Mesendoderm (in vitro differentiated cells): ENCODE measurements at regions not wholly inside any gene's neighbourhood (a gene's known extent, or its start where the extent isn't known, plus 50 kb on each side); places are given as distances from the start of the nearest gene placed in this dataset.

Experiments
- DNase-seq: peaks from one replicate; pipeline ENCODE4 v3.0.0; 2013
- H2AK5ac ChIP-seq: 2 replicates; pipeline ENCODE4 v1.6.1; 2013; ENCODE audit warnings: low read length, inconsistent platforms
- H2BK120ac ChIP-seq: 2 replicates; pipeline ENCODE4 v1.6.1; 2013; ENCODE audit warnings: low read depth, mild to moderate bottlenecking, low read length, moderate library complexity, mixed read lengths
- H2BK15ac ChIP-seq: replicated peaks from 2 replicates; pipeline ENCODE4 v1.6.1; 2013; ENCODE audit warnings: low read depth, mild to moderate bottlenecking, moderate library complexity
- H2BK5ac ChIP-seq: 2 replicates; pipeline ENCODE4 v1.6.1; 2013; ENCODE audit warnings: low read length, inconsistent platforms
- H3K18ac ChIP-seq: 2 replicates; pipeline ENCODE4 v1.6.1; 2013; ENCODE audit warnings: mild to moderate bottlenecking, low read length, mixed read lengths
- H3K23ac ChIP-seq: one replicate; pipeline ENCODE4 v1.6.1; 2013; ENCODE audit warnings: low read length
- H3K27ac ChIP-seq: 2 replicates; pipeline ENCODE4 v1.5.1; 2013; ENCODE audit warnings: low read depth, mild to moderate bottlenecking, inconsistent platforms, low read length, moderate library complexity
- H3K27me3 ChIP-seq: 2 replicates; pipeline ENCODE4 v1.6.1; 2013; ENCODE audit warnings: low read length, control low read depth, mild to moderate bottlenecking, inconsistent platforms; ENCODE audit not compliant: insufficient read depth, poor library complexity
- H3K36me3 ChIP-seq: 2 replicates; pipeline ENCODE4 v1.6.1; 2013; ENCODE audit warnings: low read length, inconsistent platforms; ENCODE audit not compliant: control insufficient read depth, insufficient read depth
- H3K4ac ChIP-seq: one replicate; pipeline ENCODE4 v1.6.1; 2013; ENCODE audit warnings: low read depth, mild to moderate bottlenecking, low read length, moderate library complexity
- H3K4me1 ChIP-seq: 2 replicates; pipeline ENCODE4 v1.6.1; 2013; ENCODE audit warnings: low read depth, low read length, inconsistent platforms; ENCODE audit not compliant: control insufficient read depth
- H3K4me2 ChIP-seq: 2 replicates; pipeline ENCODE4 v1.6.1; 2013; ENCODE audit warnings: low read length
- H3K4me3 ChIP-seq: 2 replicates; pipeline ENCODE4 v1.5.1; 2013; ENCODE audit warnings: mild to moderate bottlenecking, low read length
- H3K56ac ChIP-seq: one replicate; pipeline ENCODE4 v1.6.1; 2013; ENCODE audit warnings: low read length
- H3K79me1 ChIP-seq: 2 replicates; pipeline ENCODE4 v1.6.1; 2013; ENCODE audit warnings: low read length, inconsistent platforms
- H3K79me2 ChIP-seq: 2 replicates; pipeline ENCODE4 v1.6.1; 2013; ENCODE audit warnings: mild to moderate bottlenecking, low read length; ENCODE audit not compliant: control insufficient read depth, insufficient read depth
- H3K9ac ChIP-seq: 2 replicates; pipeline ENCODE4 v1.6.1; 2013; ENCODE audit warnings: low read length, inconsistent platforms
- H4K5ac ChIP-seq: one replicate; pipeline ENCODE4 v1.6.1; 2013; ENCODE audit warnings: low read length
- H4K8ac ChIP-seq: one replicate; pipeline ENCODE4 v1.6.1; 2013; ENCODE audit warnings: low read depth, mild to moderate bottlenecking, control low read depth, low read length, moderate library complexity
- WGBS: extraction: QIAGEN DNeasy Blood & Tissue Kit; methylation state at CpG from one replicate; pipeline ENCODE4 v1.1.7; 2013; ENCODE audit warnings: low lambda C conversion rate, missing lambda C conversion rate; ENCODE audit not compliant: insufficient coverage; ENCODE audit errors: extremely low coverage; 5-methylcytosine and 5-hydroxymethylcytosine counted together

GRCh38 chr13:84630476-84630875 is 748.2 kb upstream of the SLITRK1 start:
- no peak overlapping the region for H3K9ac ChIP-seq
- DNase-seq = no peak
- no peak overlapping the region for H2AK5ac ChIP-seq
- H3K4me3 ChIP-seq = no peak overlapping the region
- H3K27ac ChIP-seq = no peak overlapping the region
- H3K27me3 ChIP-seq = no peaks in the 10 kb centered on the region
- no peak overlapping the region for H4K5ac ChIP-seq
- no peak overlapping the region for H4K8ac ChIP-seq
- no peak overlapping the region for H2BK120ac ChIP-seq
- no peak overlapping the region for H2BK5ac ChIP-seq
- no peak overlapping the region for H3K4ac ChIP-seq
- H3K79me2 ChIP-seq = no peaks in the 10 kb centered on the region
- H3K4me1 ChIP-seq = no peaks in the 10 kb centered on the region
- no peak overlapping the region for H2BK15ac ChIP-seq
- H3K36me3 ChIP-seq = no peaks in the 10 kb centered on the region
- H3K23ac ChIP-seq = no peak overlapping the region
- H3K18ac ChIP-seq = no peak overlapping the region
- H3K4me2 ChIP-seq = no peak overlapping the region
- H3K79me1 ChIP-seq = no peaks in the 10 kb centered on the region
- no CpG with 5 or more reads among the region's 3 CpGs for WGBS
- no peak overlapping the region for H3K56ac ChIP-seq

DNA sequence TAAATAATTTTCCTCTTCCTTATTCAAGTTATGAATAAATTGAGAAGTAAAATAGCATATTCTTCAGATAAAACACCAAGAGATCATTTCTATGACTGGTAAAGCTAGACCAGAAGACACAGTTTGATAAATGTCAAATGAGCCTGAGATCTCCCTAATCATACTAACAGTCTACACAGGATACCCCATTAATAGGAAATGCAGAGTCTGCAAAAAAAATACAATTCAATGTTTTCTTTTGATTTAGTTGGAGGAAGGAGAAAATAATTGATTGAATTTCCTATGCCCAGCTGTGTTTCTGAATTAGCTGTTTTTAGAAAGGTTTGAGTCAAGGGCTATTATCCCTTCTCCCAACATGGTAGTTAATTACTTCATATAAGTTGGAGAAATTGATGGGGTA is 734.6 kb upstream of the SLITRK1 start:
- no peak overlapping the region for H3K4me2 ChIP-seq
- no peak overlapping the region for H3K4me3 ChIP-seq
- H3K23ac ChIP-seq = no peak overlapping the region
- no peak overlapping the region for H3K18ac ChIP-seq
- DNase-seq = no peak
- no peak overlapping the region for H3K9ac ChIP-seq
- H3K27ac ChIP-seq = no peak overlapping the region
- no peak overlapping the region for H3K4ac ChIP-seq
- no peaks in the 10 kb centered on the region for H3K79me2 ChIP-seq
- no peaks in the 10 kb centered on the region for H3K36me3 ChIP-seq
- H3K56ac ChIP-seq = no peak overlapping the region
- no peak overlapping the region for H2AK5ac ChIP-seq
- no peak overlapping the region for H4K5ac ChIP-seq
- H2BK120ac ChIP-seq = no peak overlapping the region
- no peaks in the 10 kb centered on the region for H3K4me1 ChIP-seq
- no peaks in the 10 kb centered on the region for H3K79me1 ChIP-seq
- no peak overlapping the region for H2BK5ac ChIP-seq
- no peak overlapping the region for H2BK15ac ChIP-seq
- H4K8ac ChIP-seq = no peak overlapping the region
- H3K27me3 ChIP-seq = no peaks in the 10 kb centered on the region

GRCh38 chr13:84609716-84610115 is 727.4 kb upstream of the SLITRK1 start:
- Histone ChIP-seq H2AK5ac (no peak overlapping the region), H2BK15ac (no peak overlapping the region), H3K36me3 (no peaks in the 10 kb centered on the region), H3K23ac (no peak overlapping the region), H3K4me3 (no peak overlapping the region), H2BK5ac (no peak overlapping the region), H3K4me2 (no peak overlapping the region), H4K5ac (no peak overlapping the region), H4K8ac (no peak overlapping the region), H3K27me3 (no peaks in the 10 kb centered on the region), H3K4ac (no peak overlapping the region), H3K79me1 (no peaks in the 10 kb centered on the region), H3K4me1 (no peaks in the 10 kb centered on the region), H3K18ac (no peak overlapping the region), H3K9ac (no peak overlapping the region), H3K56ac (no peak overlapping the region), H2BK120ac (no peak overlapping the region), H3K27ac (no peak overlapping the region), H3K79me2 (no peaks in the 10 kb centered on the region)
- DNase-seq = no peak
- no CpG with 5 or more reads among the region's 1 CpG for WGBS

DNA sequence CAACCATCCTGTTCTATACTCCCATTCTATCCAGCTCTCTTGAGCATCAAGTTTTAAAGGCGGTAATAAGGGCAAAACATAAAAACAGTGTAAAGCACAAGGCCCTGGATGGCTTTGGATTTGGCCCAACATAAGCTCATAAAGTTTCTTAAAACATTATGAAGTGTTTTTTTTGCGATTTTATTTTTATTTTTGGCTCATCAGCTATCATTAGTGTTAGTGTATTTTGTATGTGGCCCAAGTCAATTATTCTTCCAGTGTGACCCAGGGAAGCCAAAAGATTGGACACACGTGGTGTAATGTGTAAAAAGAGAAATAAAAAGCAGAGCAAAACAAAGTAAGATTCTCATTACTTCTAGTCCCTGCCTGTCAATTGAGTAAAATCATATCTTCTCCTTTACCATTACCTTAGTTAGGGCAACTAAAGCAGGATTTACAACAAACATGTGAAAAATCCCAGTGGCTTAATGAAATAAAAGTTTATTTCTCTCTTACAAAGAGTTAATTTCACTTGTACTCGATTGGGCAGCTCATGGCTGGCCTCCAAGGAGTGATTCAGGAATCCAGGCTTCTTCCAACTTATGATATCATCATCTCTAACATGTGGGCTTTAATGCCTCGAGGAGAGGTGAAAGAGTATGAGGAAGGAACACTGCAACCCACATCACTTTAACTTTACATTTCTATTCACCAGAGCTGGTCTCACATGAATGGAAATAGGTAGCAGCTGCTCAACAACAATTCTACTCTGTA is 725.2 kb upstream of the SLITRK1 start:
- Histone ChIP-seq H3K79me2 (no peaks in the 10 kb centered on the region), H3K36me3 (no peaks in the 10 kb centered on the region), H3K79me1 (no peaks in the 10 kb centered on the region), H3K23ac (no peak overlapping the region), H3K4me1 (no peaks in the 10 kb centered on the region), H3K9ac (no peak overlapping the region), H3K4me3 (no peak overlapping the region), H3K4me2 (no peak overlapping the region), H3K27me3 (no peaks in the 10 kb centered on the region), H2AK5ac (no peak overlapping the region), H3K27ac (no peak overlapping the region), H4K5ac (no peak overlapping the region), H3K56ac (no peak overlapping the region), H4K8ac (no peak overlapping the region), H3K4ac (no peak overlapping the region), H2BK5ac (no peak overlapping the region), H3K18ac (no peak overlapping the region), H2BK120ac (no peak overlapping the region), H2BK15ac (no peak overlapping the region)
- no CpG with 5 or more reads among the region's 5 CpGs for WGBS
- DNase-seq = no peak

- no peak for DNase-seq
- no peak overlapping the region for H2BK15ac ChIP-seq
- H4K8ac ChIP-seq = no peak overlapping the region
These were observed 724.3 kb upstream of the SLITRK1 start for GRCh38 chr13:84606616-84607015.

DNA sequence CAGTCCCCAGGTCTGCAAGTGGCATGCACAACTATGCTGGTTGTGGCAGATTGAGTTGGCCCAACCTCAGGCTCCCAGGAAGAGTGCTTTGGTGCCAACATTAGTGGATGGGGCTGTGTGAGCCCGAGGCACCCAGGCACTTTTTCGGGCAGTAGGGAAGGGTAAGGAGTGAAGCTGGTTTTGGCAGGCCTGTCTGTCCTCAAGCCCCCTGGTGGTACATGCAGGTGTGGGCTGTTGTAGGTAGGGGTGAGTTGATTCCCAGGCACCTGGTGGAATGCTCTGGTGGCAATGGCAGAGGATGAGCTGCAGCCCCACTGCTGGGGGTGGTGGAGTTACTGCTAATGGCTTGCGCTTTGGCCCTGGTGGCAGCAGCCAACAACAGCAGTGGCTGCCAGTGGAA is 723.7 kb upstream of the SLITRK1 start:
- Histone ChIP-seq H2BK5ac (no peak overlapping the region), H3K27me3 (no peaks in the 10 kb centered on the region), H3K27ac (no peak overlapping the region), H2BK15ac (no peak overlapping the region), H3K4me3 (no peak overlapping the region), H4K8ac (no peak overlapping the region), H2BK120ac (no peak overlapping the region), H3K4me1 (no peaks in the 10 kb centered on the region), H2AK5ac (no peak overlapping the region), H3K23ac (no peak overlapping the region), H3K56ac (no peak overlapping the region), H3K4me2 (no peak overlapping the region), H3K9ac (no peak overlapping the region), H4K5ac (no peak overlapping the region), H3K79me2 (no peaks in the 10 kb centered on the region), H3K4ac (no peak overlapping the region), H3K36me3 (no peaks in the 10 kb centered on the region), H3K18ac (no peak overlapping the region), H3K79me1 (no peaks in the 10 kb centered on the region)
- DNase-seq = peak; percentile 26
- no CpG with 5 or more reads among the region's 3 CpGs for WGBS

More at GRCh38 chr13:84606616-84607015, 724.3 kb upstream of the SLITRK1 start:
- Histone ChIP-seq H3K79me2 (no peaks in the 10 kb centered on the region), H3K4ac (no peak overlapping the region), H2AK5ac (no peak overlapping the region), H3K4me3 (no peak overlapping the region), H3K23ac (no peak overlapping the region), H3K4me1 (no peaks in the 10 kb centered on the region), H3K79me1 (no peaks in the 10 kb centered on the region), H3K56ac (no peak overlapping the region), H3K4me2 (no peak overlapping the region), H2BK5ac (no peak overlapping the region), H4K5ac (no peak overlapping the region), H3K36me3 (no peaks in the 10 kb centered on the region), H2BK120ac (no peak overlapping the region), H3K9ac (no peak overlapping the region), H3K27me3 (no peaks in the 10 kb centered on the region), H3K18ac (no peak overlapping the region), H3K27ac (no peak overlapping the region)
